HCT116 (cell line): ENCODE measurements at regions not wholly inside any gene's neighbourhood (a gene's known extent, or its start where the extent isn't known, plus 50 kb on each side); places are given as distances from the start of the nearest gene placed in this dataset.

Experiments used
- EZH2phosphoT487 ChIP-seq: fragments of 200-600 bp; IDR thresholded peaks from 2 replicates; pipeline ENCODE4 v1.6.1; 2018; ENCODE audit warnings: antibody characterized with exemption, borderline replicate concordance
- MAX ChIP-seq: IDR thresholded peaks from 2 replicates; pipeline ENCODE4 v1.6.1; 2012
- POLR2A ChIP-seq: IDR thresholded peaks from 2 replicates; pipeline ENCODE4 v1.7.0; 2011; ENCODE audit warnings: borderline replicate concordance; ENCODE audit not compliant: insufficient read depth, insufficient read length; ENCODE audit errors: extremely low read depth

DNA sequence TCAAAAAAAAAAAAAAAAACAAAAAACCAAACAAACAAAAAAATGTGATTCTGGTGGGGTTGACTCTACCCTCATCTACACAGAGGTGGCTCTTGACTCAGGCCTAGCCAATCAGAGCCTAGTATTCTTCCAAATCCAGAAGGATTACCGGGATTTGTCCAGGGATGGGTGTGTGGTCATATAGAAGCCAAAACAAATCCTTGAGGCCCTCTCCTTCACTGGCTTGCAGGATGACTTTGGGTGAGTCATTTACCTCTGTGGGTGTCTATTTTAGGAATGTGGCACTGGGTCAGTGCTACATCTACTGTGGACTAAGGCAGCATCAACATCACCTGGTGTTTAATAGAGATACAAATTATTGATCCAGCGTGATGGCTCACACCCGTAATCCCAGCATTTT, 93.2 kb upstream of the RBBP6 start:
- TF ChIP-seq MAX (no peak), EZH2phosphoT487 (no peak), POLR2A (no peak)
